Smooth muscle cell (in vitro differentiated cells): ENCODE measurements at regions not wholly inside any gene's neighbourhood (a gene's known extent, or its start where the extent isn't known, plus 50 kb on each side); places are given as distances from the start of the nearest gene placed in this dataset.

ENCODE experiments used
- DNase-seq: peaks from one replicate; lab custom pipeline; 2025; ENCODE audit not compliant: unreplicated experiment; lab: John Stamatoyannopoulos, UW
- H2AFZ ChIP-seq: fragments of 200-600 bp; sonication (generic); 2 replicates; pipeline ENCODE4 v1.6.0; 2016; ENCODE audit warnings: antibody characterized with exemption, low read depth, mild to moderate bottlenecking
- H3F3A ChIP-seq: fragments of 200-600 bp; sonication (generic); 2 replicates; pipeline ENCODE4 v1.6.0; 2017; ENCODE audit warnings: antibody characterized with exemption, low read depth
- H3K27ac ChIP-seq: fragments of 200-600 bp; sonication (generic); 2 replicates; pipeline ENCODE4 v1.5.1; 2016; ENCODE audit warnings: low read depth, mild to moderate bottlenecking
- H3K27me3 ChIP-seq: fragments of 200-600 bp; sonication (generic); 2 replicates; pipeline ENCODE4 v1.6.1; 2016; ENCODE audit warnings: low read depth, mild to moderate bottlenecking
- H3K36me3 ChIP-seq: fragments of 200-600 bp; sonication (generic); 2 replicates; pipeline ENCODE4 v1.5.1; 2016; ENCODE audit warnings: low read depth
- H3K4me1 ChIP-seq: fragments of 200-600 bp; sonication (generic); 2 replicates; pipeline ENCODE4 v1.5.1; 2016; ENCODE audit warnings: low read depth
- H3K4me2 ChIP-seq: fragments of 200-600 bp; sonication (generic); 2 replicates; pipeline ENCODE4 v1.6.0; 2016; ENCODE audit warnings: mild to moderate bottlenecking
- H3K4me3 ChIP-seq: fragments of 200-600 bp; sonication (generic); 2 replicates; pipeline ENCODE4 v1.5.1; 2016; ENCODE audit warnings: mild to moderate bottlenecking
- H3K79me2 ChIP-seq: fragments of 200-600 bp; sonication (generic); 2 replicates; pipeline ENCODE4 v1.6.0; 2016; ENCODE audit warnings: low read depth, mild to moderate bottlenecking
- H3K9ac ChIP-seq: fragments of 200-600 bp; sonication (generic); 2 replicates; pipeline ENCODE4 v1.6.0; 2016; ENCODE audit warnings: low read depth
- H3K9me3 ChIP-seq: fragments of 200-600 bp; sonication (generic); replicated peaks from 2 replicates; pipeline ENCODE4 v1.5.1; 2016; ENCODE audit warnings: low read depth
- H4K20me1 ChIP-seq: fragments of 200-600 bp; sonication (generic); 2 replicates; pipeline ENCODE4 v1.6.0; 2016; ENCODE audit warnings: low read depth
- WGBS: methylation state at CpG from one replicate; pipeline ENCODE4 v1.1.7; 2016; ENCODE audit warnings: low lambda C conversion rate; 5-methylcytosine and 5-hydroxymethylcytosine counted together
- TF ChIP-seq, protein P1 (sequence below): fragments of 200-600 bp; sonication (generic); IDR thresholded peaks from 2 replicates; pipeline ENCODE4 v1.5.1; 2017; ENCODE audit warnings: borderline replicate concordance, mild to moderate bottlenecking, antibody characterized with exemption; ENCODE audit not compliant: insufficient read depth, poor library complexity, severe bottlenecking

DNA sequence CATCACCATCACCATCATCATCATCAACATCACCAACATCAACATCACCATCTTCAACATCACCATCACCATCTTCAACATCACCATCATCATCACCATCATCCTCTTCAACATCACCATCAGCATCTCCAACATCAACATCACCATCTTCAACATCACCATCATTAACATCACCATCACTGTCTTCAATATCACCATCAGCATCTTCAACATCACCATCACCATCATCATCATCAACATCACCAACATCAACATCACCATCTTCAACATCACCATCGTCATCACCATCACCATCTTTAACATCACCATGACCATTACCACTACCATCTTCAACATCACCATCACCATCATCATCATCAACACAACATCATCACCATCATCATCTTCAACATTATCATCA is 267.2 kb downstream of the SP3 start:
- Histone ChIP-seq H3F3A (no peaks in the 10 kb centered on the region), H3K27me3 (no peaks in the 10 kb centered on the region), H3K4me1 (no peaks in the 10 kb centered on the region), H3K4me3 (no peak overlapping the region), H3K27ac (no peak overlapping the region), H4K20me1 (no peaks in the 10 kb centered on the region), H2AFZ (no peak overlapping the region), H3K79me2 (no peaks in the 10 kb centered on the region), H3K9me3 (no peaks in the 10 kb centered on the region), H3K4me2 (no peak overlapping the region), H3K9ac (no peak overlapping the region), H3K36me3 (no peaks in the 10 kb centered on the region)
- DNase-seq, result no peak
- WGBS, result 93% methylated on average over 1 of the region's 1 CpG
- TF ChIP-seq, protein P1, sequence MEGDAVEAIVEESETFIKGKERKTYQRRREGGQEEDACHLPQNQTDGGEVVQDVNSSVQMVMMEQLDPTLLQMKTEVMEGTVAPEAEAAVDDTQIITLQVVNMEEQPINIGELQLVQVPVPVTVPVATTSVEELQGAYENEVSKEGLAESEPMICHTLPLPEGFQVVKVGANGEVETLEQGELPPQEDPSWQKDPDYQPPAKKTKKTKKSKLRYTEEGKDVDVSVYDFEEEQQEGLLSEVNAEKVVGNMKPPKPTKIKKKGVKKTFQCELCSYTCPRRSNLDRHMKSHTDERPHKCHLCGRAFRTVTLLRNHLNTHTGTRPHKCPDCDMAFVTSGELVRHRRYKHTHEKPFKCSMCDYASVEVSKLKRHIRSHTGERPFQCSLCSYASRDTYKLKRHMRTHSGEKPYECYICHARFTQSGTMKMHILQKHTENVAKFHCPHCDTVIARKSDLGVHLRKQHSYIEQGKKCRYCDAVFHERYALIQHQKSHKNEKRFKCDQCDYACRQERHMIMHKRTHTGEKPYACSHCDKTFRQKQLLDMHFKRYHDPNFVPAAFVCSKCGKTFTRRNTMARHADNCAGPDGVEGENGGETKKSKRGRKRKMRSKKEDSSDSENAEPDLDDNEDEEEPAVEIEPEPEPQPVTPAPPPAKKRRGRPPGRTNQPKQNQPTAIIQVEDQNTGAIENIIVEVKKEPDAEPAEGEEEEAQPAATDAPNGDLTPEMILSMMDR, result no peak

DNA sequence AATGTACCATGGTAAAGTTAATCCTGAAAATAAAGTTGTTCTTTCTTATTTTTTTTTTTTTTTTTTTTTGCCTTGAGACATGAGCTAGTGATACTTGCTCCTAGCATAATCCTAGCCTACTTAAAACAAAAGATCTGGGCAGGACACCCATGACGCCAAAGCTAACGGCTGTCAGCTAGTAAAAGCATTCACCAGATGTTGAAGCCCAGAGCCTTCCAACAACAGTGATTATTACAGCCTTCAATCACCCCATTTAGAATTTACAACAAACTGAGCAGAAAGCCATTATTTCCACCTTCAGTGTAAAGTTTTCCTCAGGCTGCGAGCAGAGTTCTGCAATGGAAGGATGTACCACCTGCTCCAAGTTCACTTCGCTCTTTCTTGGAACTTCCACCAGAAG is 259.5 kb downstream of the SP3 start:
- Histone ChIP-seq H3K4me2 (no peak overlapping the region), H3K9ac (no peak overlapping the region), H3K27me3 (no peaks in the 10 kb centered on the region), H3K4me3 (no peak overlapping the region), H3K4me1 (no peaks in the 10 kb centered on the region), H3K79me2 (no peaks in the 10 kb centered on the region), H3K36me3 (no peaks in the 10 kb centered on the region), H3F3A (no peaks in the 10 kb centered on the region), H3K9me3 (no peaks in the 10 kb centered on the region), H3K27ac (no peak overlapping the region), H2AFZ (no peak overlapping the region), H4K20me1 (no peaks in the 10 kb centered on the region)
- DNase-seq, result no peak
- TF ChIP-seq, protein P1, result no peak
- WGBS, result 67% methylated on average over 4 of the region's 4 CpGs

DNA sequence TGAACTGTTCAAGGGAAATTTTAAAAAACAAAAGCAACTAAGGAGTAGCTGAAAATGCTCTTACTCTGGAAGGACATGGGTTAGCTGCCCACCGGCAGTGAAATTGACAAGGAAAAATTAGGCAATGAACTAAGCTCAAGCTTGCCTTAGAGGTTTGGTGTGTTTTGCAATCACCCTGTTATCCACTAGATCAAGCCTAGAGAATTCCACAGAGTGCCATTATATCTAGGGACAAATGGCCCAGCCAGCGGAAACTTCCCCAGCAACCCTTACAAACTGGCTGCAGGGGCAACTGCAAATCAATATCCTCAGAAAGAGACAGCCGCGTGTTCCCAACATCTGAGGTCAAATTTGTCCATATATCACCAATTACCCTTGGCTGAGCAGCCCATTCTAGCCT is 258.2 kb downstream of the SP3 start:
- H3K79me2 ChIP-seq, result no peaks in the 10 kb centered on the region
- no peak overlapping the region for H3K27ac ChIP-seq
- no peaks in the 10 kb centered on the region for H3K9me3 ChIP-seq
- no peak overlapping the region for H2AFZ ChIP-seq
- H3K9ac ChIP-seq, result no peak overlapping the region
- H3K4me2 ChIP-seq, result no peak overlapping the region
- H3K4me3 ChIP-seq, result no peak overlapping the region
- TF ChIP-seq, protein P1, result no peak
- H3K4me1 ChIP-seq, result no peaks in the 10 kb centered on the region
- 87% methylated on average over 4 of the region's 4 CpGs for WGBS
- H3K27me3 ChIP-seq, result no peaks in the 10 kb centered on the region
- DNase-seq, result no peak
- no peaks in the 10 kb centered on the region for H4K20me1 ChIP-seq
- no peaks in the 10 kb centered on the region for H3K36me3 ChIP-seq
- no peaks in the 10 kb centered on the region for H3F3A ChIP-seq

DNA sequence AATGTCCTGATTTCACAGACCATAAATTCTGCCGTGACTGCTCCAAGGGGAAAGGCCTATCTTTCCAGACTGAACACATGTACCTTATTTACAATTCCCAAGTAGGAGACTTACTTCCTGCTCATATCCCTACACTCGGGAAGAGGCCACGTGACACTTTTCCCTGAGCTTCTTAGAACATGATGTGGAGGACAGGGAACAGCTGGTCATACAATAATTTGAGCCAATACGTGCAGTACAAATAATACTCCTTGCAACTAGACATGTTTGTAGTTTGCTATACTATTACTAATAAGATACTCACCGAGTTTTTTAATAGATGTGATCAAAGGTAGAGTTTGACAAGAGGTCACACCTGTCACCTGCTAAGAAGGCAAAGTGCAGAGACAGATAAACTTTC is 256.4 kb downstream of the SP3 start:
- H2AFZ ChIP-seq, result no peak overlapping the region
- no peak for DNase-seq
- H3K79me2 ChIP-seq, result no peaks in the 10 kb centered on the region
- TF ChIP-seq, protein P1, result no peak
- H3K4me1 ChIP-seq, result no peaks in the 10 kb centered on the region
- H3K4me3 ChIP-seq, result no peak overlapping the region
- H4K20me1 ChIP-seq, result no peaks in the 10 kb centered on the region
- H3K27ac ChIP-seq, result no peak overlapping the region
- 89% methylated on average over 5 of the region's 5 CpGs for WGBS
- no peak overlapping the region for H3K4me2 ChIP-seq
- no peaks in the 10 kb centered on the region for H3K36me3 ChIP-seq
- no peaks in the 10 kb centered on the region for H3K9me3 ChIP-seq
- no peaks in the 10 kb centered on the region for H3K27me3 ChIP-seq
- H3F3A ChIP-seq, result no peaks in the 10 kb centered on the region
- no peak overlapping the region for H3K9ac ChIP-seq
